BLaER1 treated with 17β-estradiol and CSF1 and Interleukin-3, amounts not matched to agents 10 nM and 100 nM (cell line): ENCODE measurements at regions not wholly inside any gene's neighbourhood (a gene's known extent, or its start where the extent isn't known, plus 50 kb on each side); places are given as distances from the start of the nearest gene placed in this dataset.
A peak's percentile ranks its signal among the peaks of the same experiment; 100 is the strongest.

Source experiments
- H3K27ac ChIP-seq, 11 experiments: shearing (Covaris generic); formaldehyde crosslinking; 2 replicates each; pipeline ENCODE4 v1.8.1; 2022
- H3K27me3 ChIP-seq, 11 experiments: shearing (Covaris generic); formaldehyde crosslinking; 2 replicates each; pipeline ENCODE4 v1.8.1; 2022
- H3K36me3 ChIP-seq, 11 experiments: shearing (Covaris generic); formaldehyde crosslinking; 2 replicates each; pipeline ENCODE4 v1.8.1; 2022
- H3K4me1 ChIP-seq, 10 experiments: shearing (Covaris generic); formaldehyde crosslinking; 2 replicates each; pipeline ENCODE4 v1.8.1; 2022
- H3K4me2 ChIP-seq, 11 experiments: shearing (Covaris generic); formaldehyde crosslinking; 2 replicates each; pipeline ENCODE4 v1.8.1; 2022
- H3K4me3 ChIP-seq, 10 experiments: shearing (Covaris generic); formaldehyde crosslinking; 2 replicates each; pipeline ENCODE4 v1.8.1; 2022
- H3K9ac ChIP-seq, 11 experiments: shearing (Covaris generic); formaldehyde crosslinking; 2 replicates each; pipeline ENCODE4 v1.8.1; 2022
- H3K9me3 ChIP-seq, 11 experiments: shearing (Covaris generic); formaldehyde crosslinking; replicated peaks in 1 of 11; 2 replicates each; pipeline ENCODE4 v1.8.1; 2022
- H4K20me1 ChIP-seq, 11 experiments: shearing (Covaris generic); formaldehyde crosslinking; 2 replicates each; pipeline ENCODE4 v1.8.1; 2022
- Cebpa-rat ChIP-seq, 11 experiments: shearing (Covaris generic); IDR thresholded peaks; 2 replicates each; pipeline ENCODE4 v1.8.1; 2022

DNA sequence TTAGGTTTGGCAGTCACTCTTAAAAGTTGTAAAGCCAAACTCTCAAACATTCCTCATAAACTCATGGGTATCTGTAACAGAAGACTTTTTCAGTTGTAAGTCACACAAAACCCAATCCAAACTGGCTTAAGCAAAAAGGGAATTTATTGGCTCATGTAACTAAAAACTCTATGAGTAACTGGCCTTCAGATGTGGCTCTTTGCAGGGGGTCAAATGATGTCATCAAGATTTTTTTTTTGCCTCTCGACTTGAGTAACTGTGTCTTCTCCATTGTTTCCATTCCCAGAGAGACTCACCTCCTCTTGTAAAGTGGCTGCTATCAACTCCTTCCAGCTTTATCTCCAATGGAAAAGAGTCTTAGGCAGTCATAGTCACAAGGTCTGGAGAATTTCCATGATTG lies 645.0 kb downstream of the DHX35 start:
- no peak overlapping the region for H3K4me2 ChIP-seq
- no peak overlapping the region for H3K27ac ChIP-seq
- H3K9ac ChIP-seq = no peak overlapping the region
- no peak for TF ChIP-seq Cebpa-rat (IDR thresholded peaks at IDR 0.05)
- H3K9me3 ChIP-seq = peaks cover 0 to 20% (median 12%) of the 10 kb centered on the region in 11 experiments; a peak in 15 of 22 replicates
- H3K27me3 ChIP-seq = no peaks in the 10 kb centered on the region
- no peaks in the 10 kb centered on the region for H4K20me1 ChIP-seq
- H3K36me3 ChIP-seq = no peaks in the 10 kb centered on the region
- no peak overlapping the region for H3K4me3 ChIP-seq
- no peaks in the 10 kb centered on the region for H3K4me1 ChIP-seq

DNA sequence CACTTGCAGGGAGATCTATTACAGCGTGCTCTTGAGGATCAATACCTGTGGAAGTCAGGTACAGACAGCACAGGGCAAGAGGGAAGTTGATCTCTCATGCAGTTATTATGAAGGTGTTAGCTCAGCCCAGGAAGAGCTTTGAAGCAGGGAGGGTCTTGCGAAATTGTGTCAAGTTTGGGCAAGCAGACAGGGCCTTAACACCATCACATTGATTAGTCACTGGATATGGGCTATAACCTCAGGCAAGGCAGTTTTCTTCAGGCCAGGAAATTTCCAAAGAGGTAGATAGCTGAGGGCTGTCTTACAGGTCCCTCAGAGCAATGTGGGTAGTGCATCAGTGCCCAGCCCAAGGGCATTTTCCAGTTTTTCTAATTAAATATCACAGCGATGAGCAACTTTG lies 643.8 kb downstream of the DHX35 start:
- Histone ChIP-seq H3K4me3 (no peak overlapping the region), H3K4me2 (no peak overlapping the region), H3K27me3 (no peaks in the 10 kb centered on the region), H3K9me3 (peaks cover 0 to 18% (median 12%) of the 10 kb centered on the region in 11 experiments; a peak in 15 of 22 replicates), H3K4me1 (no peaks in the 10 kb centered on the region), H3K36me3 (no peaks in the 10 kb centered on the region), H4K20me1 (no peaks in the 10 kb centered on the region), H3K27ac (no peak overlapping the region), H3K9ac (no peak overlapping the region)
- peak in 3 of 11 experiments; percentile 12 to 61 (median 54); a peak in 3 of 22 replicates for TF ChIP-seq Cebpa-rat (IDR thresholded peaks at IDR 0.05)

DNA sequence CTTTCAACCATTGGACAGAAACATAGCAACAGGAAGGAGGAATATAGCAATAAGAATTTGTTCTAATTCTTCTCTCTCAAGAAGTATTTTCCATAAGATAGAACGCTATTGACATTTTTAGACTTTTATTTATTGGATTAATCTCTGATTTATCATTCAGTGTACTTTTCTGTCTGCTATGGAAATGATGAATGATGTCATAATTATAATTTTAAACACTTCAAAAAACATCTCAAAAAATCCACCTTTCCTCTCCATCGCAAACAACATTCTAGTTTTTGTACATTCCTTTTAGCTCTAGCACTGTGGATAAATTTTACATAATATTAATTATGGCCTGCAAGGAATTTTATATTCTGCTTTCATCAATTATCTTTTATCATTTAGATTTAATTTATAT lies 643.2 kb downstream of the DHX35 start:
- TF ChIP-seq Cebpa-rat (IDR thresholded peaks at IDR 0.05) = no peak
- H3K4me3 ChIP-seq = no peak overlapping the region
- no peaks in the 10 kb centered on the region for H3K27me3 ChIP-seq
- peaks cover 0 to 13% (median 10%) of the 10 kb centered on the region in 11 experiments; a peak in 15 of 22 replicates for H3K9me3 ChIP-seq
- no peak overlapping the region for H3K9ac ChIP-seq
- no peak overlapping the region for H3K4me2 ChIP-seq
- no peaks in the 10 kb centered on the region for H4K20me1 ChIP-seq
- no peak overlapping the region for H3K27ac ChIP-seq
- no peaks in the 10 kb centered on the region for H3K36me3 ChIP-seq
- no peaks in the 10 kb centered on the region for H3K4me1 ChIP-seq

DNA sequence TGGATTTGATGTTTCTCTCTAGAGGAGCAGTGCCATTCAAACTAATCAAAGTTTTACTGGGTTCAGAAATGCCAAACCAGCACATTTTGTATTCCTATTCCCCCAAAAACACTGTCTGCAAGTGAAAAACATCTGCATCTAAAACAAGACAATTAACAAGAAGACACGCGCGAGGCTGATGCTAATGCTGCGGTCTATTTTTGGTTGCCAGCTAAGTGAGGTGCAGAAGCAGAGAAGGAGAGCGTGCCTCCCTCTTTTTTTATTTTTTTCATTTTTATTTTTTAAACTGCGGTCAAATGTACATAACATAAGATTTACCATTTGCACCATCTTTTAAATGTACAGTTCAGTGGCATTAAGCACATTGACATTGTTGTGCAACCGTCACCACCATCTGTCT lies 641.1 kb downstream of the DHX35 start:
- Histone ChIP-seq H3K4me3 (no peak overlapping the region), H3K9me3 (no peaks in the 10 kb centered on the region), H3K27me3 (no peaks in the 10 kb centered on the region), H4K20me1 (no peaks in the 10 kb centered on the region), H3K36me3 (no peaks in the 10 kb centered on the region), H3K9ac (no peak overlapping the region), H3K4me1 (no peaks in the 10 kb centered on the region), H3K4me2 (no peak overlapping the region), H3K27ac (no peak overlapping the region)
- TF ChIP-seq Cebpa-rat (IDR thresholded peaks at IDR 0.05) = no peak

DNA sequence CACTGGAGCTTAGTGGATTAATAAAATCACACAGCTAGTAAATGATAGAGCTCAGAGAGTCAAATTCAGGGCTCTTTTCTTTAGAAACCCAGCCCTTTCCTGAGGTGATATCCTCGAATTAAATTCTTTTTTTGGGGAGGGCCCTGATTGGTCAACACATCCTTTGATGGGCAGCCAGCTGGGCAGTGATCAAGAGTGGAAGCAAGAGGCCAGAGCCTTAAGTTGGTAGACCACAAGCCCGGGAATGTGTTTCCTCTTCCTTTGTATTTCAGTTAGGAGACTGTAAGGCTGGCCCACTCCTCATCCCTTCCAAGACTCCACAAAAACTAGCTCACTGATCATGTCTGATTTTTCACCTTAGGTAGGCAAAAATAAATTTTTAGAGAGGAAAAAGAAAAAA lies 640.5 kb downstream of the DHX35 start:
- no peaks in the 10 kb centered on the region for H3K36me3 ChIP-seq
- no peak overlapping the region for H3K9ac ChIP-seq
- H3K4me3 ChIP-seq = no peak overlapping the region
- no peak overlapping the region for H3K4me2 ChIP-seq
- no peak for TF ChIP-seq Cebpa-rat (IDR thresholded peaks at IDR 0.05)
- no peaks in the 10 kb centered on the region for H3K27me3 ChIP-seq
- H3K27ac ChIP-seq = no peak overlapping the region
- H4K20me1 ChIP-seq = no peaks in the 10 kb centered on the region
- H3K4me1 ChIP-seq = no peaks in the 10 kb centered on the region
- no peaks in the 10 kb centered on the region for H3K9me3 ChIP-seq

DNA sequence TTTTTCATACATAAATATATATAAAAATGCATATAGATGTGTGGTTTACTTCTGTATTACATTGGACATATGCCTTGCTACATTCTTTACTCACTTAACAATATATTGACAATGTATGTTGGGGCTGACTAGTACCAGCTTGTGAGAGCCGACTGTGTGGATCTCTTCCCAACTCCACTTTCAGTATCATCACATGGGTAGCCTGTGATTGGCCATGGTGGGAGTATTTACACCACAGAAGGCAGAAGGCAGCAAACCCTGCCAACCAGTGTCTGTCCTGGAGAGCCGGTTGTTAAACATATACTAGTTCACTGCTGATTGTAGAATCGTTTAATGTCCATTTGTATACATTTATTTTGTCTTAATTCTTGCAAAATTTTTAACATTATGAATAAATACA lies 638.7 kb downstream of the DHX35 start:
- H3K4me3 ChIP-seq = no peak overlapping the region
- H3K9me3 ChIP-seq = no peaks in the 10 kb centered on the region
- H3K27me3 ChIP-seq = no peaks in the 10 kb centered on the region
- H3K27ac ChIP-seq = no peak overlapping the region
- TF ChIP-seq Cebpa-rat (IDR thresholded peaks at IDR 0.05) = no peak
- H3K9ac ChIP-seq = no peak overlapping the region
- no peaks in the 10 kb centered on the region for H4K20me1 ChIP-seq
- H3K4me2 ChIP-seq = no peak overlapping the region
- H3K4me1 ChIP-seq = no peaks in the 10 kb centered on the region
- no peaks in the 10 kb centered on the region for H3K36me3 ChIP-seq

DNA sequence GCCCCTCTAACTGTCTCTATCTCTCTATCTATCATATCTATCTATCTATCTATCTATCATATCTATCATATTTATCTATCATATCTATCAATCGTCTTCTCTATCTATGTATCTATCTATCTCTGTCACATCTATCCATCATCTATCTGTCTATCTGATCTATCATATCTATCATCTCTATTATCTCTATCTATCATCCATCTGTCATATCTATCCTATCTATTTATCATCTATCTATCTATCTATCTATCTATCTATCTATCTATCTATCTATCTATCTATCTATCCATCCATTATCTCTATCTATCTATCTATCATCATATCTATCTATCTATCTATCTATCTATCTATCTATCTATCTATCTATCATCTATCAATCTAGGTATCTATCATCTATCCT lies 638.0 kb downstream of the DHX35 start:
- Histone ChIP-seq H3K9ac (no peak overlapping the region), H3K27me3 (no peaks in the 10 kb centered on the region), H3K4me1 (no peaks in the 10 kb centered on the region), H3K4me2 (no peak overlapping the region), H3K36me3 (no peaks in the 10 kb centered on the region), H3K4me3 (no peak overlapping the region), H3K9me3 (no peaks in the 10 kb centered on the region), H4K20me1 (no peaks in the 10 kb centered on the region), H3K27ac (no peak overlapping the region)
- TF ChIP-seq Cebpa-rat (IDR thresholded peaks at IDR 0.05) = no peak

DNA sequence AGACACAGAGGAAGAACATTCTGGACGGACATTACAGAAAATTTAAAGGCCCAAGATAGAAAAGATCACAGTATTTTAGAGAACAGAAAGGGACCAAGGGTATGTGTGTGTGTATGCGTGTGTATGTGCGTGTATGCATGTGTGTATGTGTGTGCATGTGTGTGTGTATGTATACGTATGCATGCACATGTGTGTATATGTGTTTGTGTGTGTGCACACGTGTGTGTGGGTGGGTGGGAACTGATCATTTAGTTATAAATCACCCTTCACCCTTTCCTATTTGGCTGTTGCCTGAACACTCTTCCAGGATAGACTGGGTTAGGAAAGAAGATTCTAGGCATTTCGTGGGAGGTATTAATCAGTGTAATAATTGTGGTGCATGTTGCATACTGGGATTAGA lies 634.4 kb downstream of the DHX35 start:
- H3K9me3 ChIP-seq = no peaks in the 10 kb centered on the region
- H3K4me1 ChIP-seq = no peaks in the 10 kb centered on the region
- H3K27ac ChIP-seq = no peak overlapping the region
- H4K20me1 ChIP-seq = no peaks in the 10 kb centered on the region
- no peaks in the 10 kb centered on the region for H3K27me3 ChIP-seq
- TF ChIP-seq Cebpa-rat (IDR thresholded peaks at IDR 0.05) = no peak
- no peak overlapping the region for H3K4me3 ChIP-seq
- H3K9ac ChIP-seq = no peak overlapping the region
- H3K4me2 ChIP-seq = no peak overlapping the region
- H3K36me3 ChIP-seq = no peaks in the 10 kb centered on the region

DNA sequence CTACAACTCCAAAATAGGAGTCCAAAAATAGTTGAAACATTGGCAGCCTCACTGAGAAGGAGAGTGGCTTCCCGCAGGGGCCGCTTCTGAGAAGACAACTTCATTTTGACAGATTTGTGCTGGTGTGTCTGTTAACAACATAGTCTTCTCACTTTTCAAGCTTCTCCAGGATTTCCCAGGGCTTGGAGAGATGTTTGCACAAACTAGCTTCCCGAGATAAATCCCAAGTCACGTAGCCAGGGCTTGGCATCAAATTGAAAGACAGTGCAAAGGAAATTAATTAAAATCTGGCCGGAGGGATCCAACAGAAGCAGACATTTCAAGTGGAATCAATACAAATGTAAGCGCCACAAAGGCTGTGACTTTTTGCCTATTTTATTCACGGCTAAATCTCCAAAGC lies 630.2 kb downstream of the DHX35 start:
- Histone ChIP-seq H3K27ac (no peak overlapping the region), H3K9me3 (no peaks in the 10 kb centered on the region), H3K27me3 (no peaks in the 10 kb centered on the region), H3K4me3 (no peak overlapping the region), H3K36me3 (no peaks in the 10 kb centered on the region), H3K4me2 (no peak overlapping the region), H4K20me1 (no peaks in the 10 kb centered on the region), H3K9ac (no peak overlapping the region), H3K4me1 (no peaks in the 10 kb centered on the region)
- TF ChIP-seq Cebpa-rat (IDR thresholded peaks at IDR 0.05) = no peak

DNA sequence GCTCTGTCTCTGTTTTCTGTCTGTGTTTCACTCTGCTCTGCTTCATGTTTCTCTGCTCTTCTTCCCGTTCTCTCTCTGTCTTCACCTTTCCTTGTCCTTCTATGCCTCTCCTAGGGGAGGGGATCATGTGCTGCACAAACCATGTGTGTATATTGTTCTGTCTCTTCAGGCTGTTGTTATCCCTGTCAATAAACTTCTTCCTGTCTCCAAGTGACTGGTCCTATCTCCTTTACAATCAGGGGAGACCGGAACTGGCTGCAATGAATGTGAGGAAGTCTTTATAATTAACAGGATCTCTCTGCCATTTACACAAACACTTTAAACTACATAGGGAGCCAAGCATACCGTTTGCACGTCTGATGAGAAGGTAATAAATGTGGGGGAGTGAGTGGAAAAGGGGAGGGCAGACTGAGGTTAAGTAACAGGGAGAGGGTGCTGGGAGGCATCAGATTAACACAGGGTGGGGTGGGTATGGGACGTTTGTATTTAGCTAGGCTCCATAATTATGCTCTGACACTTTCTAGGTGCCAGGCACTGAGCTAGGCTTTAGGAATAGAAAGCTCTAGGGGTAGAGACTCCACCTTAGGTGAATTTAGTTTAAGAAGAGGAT lies 626.1 kb downstream of the DHX35 start:
- H3K27me3 ChIP-seq = no peaks in the 10 kb centered on the region
- no peak overlapping the region for H3K4me3 ChIP-seq
- no peaks in the 10 kb centered on the region for H3K9me3 ChIP-seq
- no peak overlapping the region for H3K4me2 ChIP-seq
- H4K20me1 ChIP-seq = no peaks in the 10 kb centered on the region
- no peak overlapping the region for H3K9ac ChIP-seq
- H3K4me1 ChIP-seq = no peaks in the 10 kb centered on the region
- H3K36me3 ChIP-seq = no peaks in the 10 kb centered on the region
- no peak for TF ChIP-seq Cebpa-rat (IDR thresholded peaks at IDR 0.05)
- no peak overlapping the region for H3K27ac ChIP-seq
